ENCODE measurements at regions not wholly inside any gene's neighbourhood (a gene's known extent, or its start where the extent isn't known, plus 50 kb on each side); places are given as distances from the start of the nearest gene placed in this dataset.
A peak's percentile ranks its signal among the peaks of the same experiment; 100 is the strongest.
"Not testable (repeated sequence)": the region's sequence is repeated elsewhere in the genome, so short reads cannot be mapped to it uniquely, and the experiment has no call there.

DNA sequence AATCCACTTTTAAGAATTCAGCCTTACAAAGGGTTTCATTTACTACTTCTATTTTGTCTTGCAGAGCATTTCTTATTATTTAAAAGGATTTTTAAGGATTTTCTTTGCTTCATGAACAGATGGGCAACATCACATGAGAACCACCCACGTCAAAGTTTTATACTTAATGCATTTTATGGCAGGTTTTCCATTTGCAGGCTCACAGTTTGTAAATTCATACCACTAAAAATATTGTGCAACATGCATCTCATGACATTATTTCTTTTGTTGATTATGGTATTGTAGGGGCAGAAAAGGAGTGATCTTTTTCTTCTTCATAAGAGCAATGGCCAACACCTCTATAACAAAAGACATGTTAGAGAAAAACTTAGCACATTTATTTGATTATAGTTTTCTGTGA lies 554.0 kb upstream of the SPRY2 start:
- no peak for DNase-seq (ENCODE audit: low read depth, low spot score)

GRCh38 chr13:80889829-80890228 lies 548.9 kb upstream of the SPRY2 start:
- no peak for DNase-seq (ENCODE audit: low read depth, low spot score)

DNA sequence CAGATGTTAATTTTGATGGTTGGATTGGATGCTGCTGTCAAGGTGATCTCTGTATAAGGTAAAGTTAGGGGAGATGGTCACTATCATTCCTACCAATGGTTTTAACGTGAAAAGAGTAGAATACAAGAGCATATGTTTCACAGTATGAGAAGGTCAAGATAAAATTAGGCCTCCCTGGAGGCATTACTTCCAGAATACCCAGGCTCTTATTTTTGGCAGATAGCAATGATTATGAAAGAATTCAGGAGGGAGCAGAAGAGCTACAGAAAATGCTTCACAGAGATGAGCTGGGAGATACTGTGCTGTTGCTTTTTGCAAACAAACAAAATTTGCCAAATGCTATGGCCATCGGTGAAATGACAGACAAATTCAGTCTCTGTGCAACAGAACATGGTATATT lies 547.5 kb upstream of the SPRY2 start:
- DNase-seq (ENCODE audit: low read depth, low spot score) = no peak

GRCh38 chr13:80884056-80884785 lies 543.3 kb upstream of the SPRY2 start:
- DNase-seq (ENCODE audit: low read depth, low spot score) = no peak

- DNase-seq (ENCODE audit: low read depth, low spot score) = no peak
These were observed 542.6 kb upstream of the SPRY2 start for GRCh38 chr13:80883545-80883944.

GRCh38 chr13:80881942-80882445 lies 541.1 kb upstream of the SPRY2 start:
- no peak for DNase-seq (ENCODE audit: low read depth, low spot score)

DNA sequence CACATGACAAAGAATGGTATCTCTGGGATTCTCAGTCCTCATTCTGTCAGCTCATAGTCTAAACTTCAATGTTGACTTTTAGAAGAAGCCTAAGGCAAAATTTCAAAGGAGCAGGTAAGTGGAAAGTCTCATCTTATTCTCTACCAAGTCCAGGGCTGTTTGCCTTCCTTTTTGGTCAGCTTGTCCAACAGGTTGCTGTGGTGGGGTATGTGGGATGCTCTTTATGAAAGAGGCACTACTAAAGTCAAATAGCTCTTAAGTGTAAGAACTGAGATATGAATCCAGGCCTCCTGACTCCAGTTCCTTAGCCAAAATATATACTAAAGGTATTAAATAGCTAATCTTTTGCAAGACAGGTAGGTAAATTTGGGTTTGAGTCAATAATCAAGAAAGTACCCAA lies 540.6 kb upstream of the SPRY2 start:
- DNase-seq (ENCODE audit: low read depth, low spot score) = no peak

DNA sequence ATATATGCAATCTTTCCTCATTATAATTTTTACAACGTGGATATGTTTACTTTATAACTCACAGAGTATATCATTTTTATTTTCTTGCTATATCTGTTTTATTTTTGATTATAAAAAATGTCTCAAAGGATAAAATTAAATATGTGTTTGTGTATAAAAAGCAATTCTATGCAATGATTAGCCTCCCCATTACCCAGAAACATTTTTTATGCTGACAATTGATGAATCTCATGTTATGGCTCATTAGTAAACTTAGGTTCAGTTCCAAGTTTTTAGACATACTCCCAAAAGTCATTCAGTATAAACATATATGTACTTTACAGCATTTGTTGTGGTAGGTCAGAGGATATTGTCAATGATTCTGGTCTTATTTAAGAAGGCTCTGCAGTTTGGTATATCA lies 540.1 kb upstream of the SPRY2 start:
- DNase-seq (ENCODE audit: low read depth, low spot score) = no peak

DNA sequence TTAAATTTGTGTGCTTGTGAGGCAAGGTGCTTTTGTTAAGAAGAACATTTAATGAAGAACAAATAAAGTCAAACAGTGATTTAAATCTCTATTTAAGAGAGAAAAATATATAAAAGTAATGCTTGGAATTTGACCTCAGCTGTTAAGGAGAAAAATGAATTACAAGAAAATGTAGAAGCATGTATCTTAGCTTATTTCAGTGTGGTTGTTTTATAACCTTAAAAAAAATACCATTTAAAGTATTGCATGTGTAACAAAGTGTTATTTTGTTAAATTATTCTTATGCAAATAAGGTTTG lies 537.0 kb upstream of the SPRY2 start:
- DNase-seq (ENCODE audit: low read depth, low spot score) = no peak

DNA sequence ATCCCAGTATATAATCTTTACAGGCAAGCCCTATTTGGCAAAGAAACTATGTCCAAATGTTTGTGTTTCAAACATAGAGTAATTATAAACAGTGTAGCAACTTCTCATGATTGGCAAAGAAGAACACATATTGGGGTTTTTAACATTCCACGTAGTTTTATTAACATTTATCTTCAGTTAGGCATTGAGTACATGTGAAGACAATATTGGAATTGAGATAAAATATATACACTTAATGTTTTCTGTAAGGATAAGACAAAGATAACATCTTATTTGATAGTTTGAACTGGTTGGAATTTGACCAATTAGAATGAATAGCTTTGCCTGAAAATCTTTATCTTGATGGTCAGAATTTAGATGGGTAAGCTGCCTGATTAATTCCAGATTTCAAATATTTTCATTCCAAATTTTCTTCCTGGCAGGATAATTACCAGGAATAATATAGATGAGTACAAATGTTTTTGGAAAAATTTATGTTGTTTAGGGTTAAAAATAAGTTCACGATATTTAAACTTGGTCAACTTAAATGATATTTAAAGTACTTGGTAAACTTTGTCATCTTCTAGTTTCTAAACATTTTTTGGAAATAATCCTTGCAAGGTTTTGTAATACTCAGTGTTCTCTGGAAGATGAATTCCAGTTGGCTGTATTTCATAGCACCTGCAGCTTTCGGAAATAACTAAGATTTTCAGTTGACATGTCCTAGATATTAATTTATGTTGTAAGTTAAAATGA lies 536.5 kb upstream of the SPRY2 start:
- DNase-seq (ENCODE audit: low read depth, low spot score) = no peak

DNA sequence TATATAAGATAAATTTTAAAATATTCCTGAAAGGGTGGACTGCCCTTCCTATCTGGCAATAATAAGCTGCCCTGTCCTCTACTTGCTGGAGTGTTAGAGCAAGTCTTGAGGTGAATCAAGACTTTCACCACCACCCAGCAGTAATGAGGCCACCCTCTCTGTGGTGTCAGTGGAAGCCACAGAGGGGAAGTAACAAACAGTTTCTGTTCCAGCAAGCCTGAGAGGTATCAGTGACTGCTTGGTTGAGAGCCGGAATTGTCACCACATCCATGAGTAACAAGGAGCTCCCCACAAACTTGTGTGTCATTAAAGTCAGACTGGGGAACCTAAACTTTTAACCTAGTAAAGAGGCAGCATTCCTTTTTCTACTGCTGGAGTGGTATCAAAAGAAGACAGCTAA lies 532.7 kb upstream of the SPRY2 start:
- no peak for DNase-seq (ENCODE audit: low read depth, low spot score)

DNA sequence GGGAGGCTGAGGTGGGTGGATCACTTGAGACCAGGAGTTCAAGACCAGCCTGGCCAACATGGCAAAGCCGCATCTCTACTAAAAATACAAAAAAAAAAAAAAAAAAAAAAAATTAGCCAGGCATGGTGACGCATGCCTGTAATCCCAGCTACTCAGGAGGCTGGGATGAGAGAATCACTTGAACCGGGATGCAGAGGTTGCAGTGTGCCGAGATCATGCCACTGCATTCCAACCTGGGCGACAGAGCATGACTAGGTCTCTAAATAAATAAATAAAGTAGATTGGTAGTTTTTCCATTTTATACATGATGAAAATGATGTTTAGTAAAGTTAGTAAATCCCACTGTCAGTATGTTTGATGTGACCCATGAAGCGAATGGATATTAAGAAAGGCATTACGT lies 531.0 kb upstream of the SPRY2 start:
- DNase-seq (ENCODE audit: low read depth, low spot score) = not testable (repeated sequence)

GRCh38 chr13:80871481-80871880 lies 530.6 kb upstream of the SPRY2 start:
- peak; percentile 15 for DNase-seq (ENCODE audit: low read depth, low spot score)

- DNase-seq (ENCODE audit: low read depth, low spot score) = no peak
These were observed 529.3 kb upstream of the SPRY2 start for GRCh38 chr13:80870186-80870585.

DNA sequence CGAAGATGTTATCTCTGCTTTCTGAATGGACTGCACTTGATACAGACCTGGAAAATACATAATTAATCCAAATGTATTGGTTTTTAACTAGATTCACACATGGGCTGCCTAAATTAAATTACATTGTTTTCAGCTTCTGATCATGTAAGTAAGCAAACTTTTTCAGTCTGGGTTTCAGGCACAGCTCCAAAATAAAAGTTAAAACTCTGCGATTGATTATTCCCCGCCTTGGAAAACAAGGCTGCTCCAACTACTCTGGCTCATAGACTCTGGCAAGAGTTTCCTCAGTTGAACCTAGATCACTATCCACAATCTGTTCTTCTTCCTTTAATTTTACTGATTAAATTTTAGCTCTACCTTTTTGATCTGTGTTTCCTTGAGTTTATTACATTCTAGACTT lies 526.0 kb upstream of the SPRY2 start:
- DNase-seq (ENCODE audit: low read depth, low spot score) = no peak

DNA sequence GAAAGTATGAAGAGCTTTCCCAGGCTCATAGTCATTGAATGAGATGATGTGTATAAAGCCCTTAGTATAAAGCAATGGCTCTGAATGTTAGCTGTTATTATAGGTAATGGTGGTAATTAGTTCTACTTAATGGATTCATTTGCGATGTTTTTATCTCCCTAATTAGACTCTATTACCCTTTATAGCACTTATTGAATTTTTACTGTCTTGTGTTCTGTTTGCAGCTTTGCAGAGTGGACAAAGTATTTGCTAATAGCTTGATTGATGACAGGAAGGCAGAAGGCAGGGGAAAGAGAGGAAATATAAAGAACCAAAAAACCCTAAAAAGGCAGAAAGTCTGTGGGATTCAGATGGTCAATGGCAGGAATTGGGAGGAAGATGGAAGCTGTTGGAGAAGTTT lies 524.4 kb upstream of the SPRY2 start:
- DNase-seq (ENCODE audit: low read depth, low spot score) = no peak

DNA sequence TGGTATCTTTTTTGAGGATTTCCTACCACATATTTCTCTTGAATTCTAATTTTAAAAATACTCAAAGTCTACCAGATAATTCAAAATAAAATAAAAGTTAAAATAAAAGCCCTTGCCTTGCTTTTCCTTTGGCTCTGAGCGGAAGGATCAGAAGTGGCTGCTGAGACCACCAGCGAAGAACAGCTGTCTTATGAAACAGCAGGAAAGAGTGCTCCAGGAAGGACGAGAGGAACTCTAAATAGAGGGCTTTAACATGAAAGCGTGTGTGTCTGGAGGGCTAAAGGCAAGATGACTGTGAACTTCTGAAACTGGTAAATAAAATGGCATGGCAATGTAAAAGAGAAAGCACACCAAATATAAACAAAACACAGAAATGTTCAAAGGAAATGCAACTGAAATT lies 521.5 kb upstream of the SPRY2 start:
- peak; percentile 35 for DNase-seq (ENCODE audit: low read depth, low spot score)

GRCh38 chr13:80860845-80861244 lies 519.9 kb upstream of the SPRY2 start:
- DNase-seq (ENCODE audit: low read depth, low spot score) = no peak

- DNase-seq (ENCODE audit: low read depth, low spot score) = no peak
These were observed 517.2 kb upstream of the SPRY2 start for GRCh38 chr13:80858131-80858530.

DNA sequence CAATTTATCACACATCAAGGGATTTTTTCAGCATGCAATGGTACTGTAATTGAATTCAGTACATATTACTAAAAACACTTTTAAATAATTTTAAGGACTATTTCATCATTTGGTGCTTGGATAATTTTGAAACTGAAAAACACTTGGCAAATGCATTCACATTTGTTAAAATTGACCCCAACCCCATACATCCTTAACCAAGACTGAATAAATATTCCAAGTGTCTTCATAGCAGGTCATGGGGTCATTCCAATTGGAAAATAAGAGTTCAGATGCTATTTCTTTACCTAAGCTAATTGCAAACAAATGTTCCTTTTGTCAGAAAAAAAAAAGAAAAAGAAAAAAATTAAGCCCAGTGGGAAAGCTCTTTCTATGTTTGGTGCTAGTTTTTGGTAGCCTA lies 516.4 kb upstream of the SPRY2 start:
- no peak for DNase-seq (ENCODE audit: low read depth, low spot score)

DNA sequence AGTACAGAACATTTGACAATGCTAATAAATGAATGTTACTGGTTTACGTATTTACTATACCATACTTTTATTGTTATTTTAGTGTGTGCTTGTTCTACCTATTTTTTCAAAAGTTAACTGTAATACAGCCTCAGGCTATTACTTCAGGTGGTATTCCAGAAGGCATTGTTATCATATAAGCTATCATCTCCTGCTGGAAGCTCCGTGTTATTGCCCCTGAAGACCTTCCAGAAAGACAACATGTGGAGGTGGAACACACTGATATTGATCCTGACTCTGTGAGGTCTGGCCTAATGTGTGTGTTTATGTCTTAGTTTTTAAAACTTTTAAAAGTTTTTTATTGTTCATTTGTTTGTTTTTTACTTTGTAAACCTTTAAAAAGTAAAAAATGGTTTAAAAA lies 509.8 kb upstream of the SPRY2 start:
- DNase-seq (ENCODE audit: low read depth, low spot score) = no peak

DNA sequence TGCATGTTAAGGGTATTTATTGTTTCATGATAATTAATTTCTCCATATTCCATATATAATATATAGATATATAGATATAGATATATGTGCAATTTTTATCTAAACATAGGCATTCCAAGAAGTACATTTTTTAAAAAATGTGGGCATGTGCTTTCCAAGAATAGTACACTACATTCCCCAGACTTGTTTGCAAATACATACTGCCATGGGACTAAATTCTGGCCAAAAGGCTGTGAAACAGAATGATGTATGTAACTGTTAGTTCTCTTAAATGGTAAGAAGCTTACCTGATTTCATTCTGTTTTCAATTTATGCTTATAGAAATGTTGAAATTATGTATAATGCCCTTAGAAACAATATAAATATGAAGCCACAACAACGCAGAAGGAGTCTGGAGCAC lies 503.2 kb upstream of the SPRY2 start:
- DNase-seq (ENCODE audit: low read depth, low spot score) = no peak

GRCh38 chr13:80841414-80841813 lies 500.5 kb upstream of the SPRY2 start:
- no peak for DNase-seq (ENCODE audit: low read depth, low spot score)
